Psoas muscle (tissue), 7 donors: ENCODE measurements at regions not wholly inside any gene's neighbourhood (a gene's known extent, or its start where the extent isn't known, plus 50 kb on each side); places are given as distances from the start of the nearest gene placed in this dataset.
"Not testable (repeated sequence)": the region's sequence is repeated elsewhere in the genome, so short reads cannot be mapped to it uniquely, and the experiment has no call there.

ENCODE experiments used
- ATAC-seq, 4 donors: fragments of 200-7000 bp; cut with Tn5 transposase; one replicate each; pipeline ENCODE4 v1.9.1; 2020; ENCODE audit warnings: moderate library complexity in 3 of 4, mild to moderate bottlenecking in 2 of 4
- DNase-seq, 2 donors: peaks; one replicate each; pipeline ENCODE4 v3.0.0-alpha.2; 2020
- H3K27ac ChIP-seq: fragments of 200-600 bp; one replicate; pipeline ENCODE4 v1.8.0; 2022
- H3K27me3 ChIP-seq, 3 donors: fragments of 200-600 bp in 1 of 3; one replicate each; pipeline versions ENCODE4 v1.6.1 to v1.8.0; 2013 to 2022; ENCODE audit warnings: low read length in 2 of 3, mild to moderate bottlenecking in 2 of 3, moderate library complexity in 1 of 3; ENCODE audit not compliant: insufficient read depth in 3 of 3
- H3K36me3 ChIP-seq, 2 donors: fragments of 200-600 bp in 1 of 2; one replicate each; pipeline versions ENCODE4 v1.6.1 to v1.8.0; 2013 to 2022; ENCODE audit warnings: low read depth in 1 of 2, mild to moderate bottlenecking in 1 of 2, moderate library complexity in 1 of 2; ENCODE audit not compliant: insufficient read depth in 1 of 2
- H3K4me1 ChIP-seq: fragments of 200-600 bp; one replicate; pipeline ENCODE4 v1.8.0; 2022
- H3K4me3 ChIP-seq: fragments of 200-600 bp; one replicate; pipeline ENCODE4 v1.8.0; 2022; ENCODE audit warnings: mild to moderate bottlenecking
- H3K9me3 ChIP-seq: fragments of 200-600 bp; one replicate; pipeline ENCODE4 v1.8.0; 2022
- CTCF ChIP-seq: fragments of 200-600 bp; IDR thresholded peaks from one replicate; pipeline ENCODE4 v1.8.0; 2022; ENCODE audit warnings: antibody characterized with exemption
- WGBS, 3 donors: extraction: QIAGEN DNeasy Blood & Tissue Kit; methylation state at CpG; one replicate each; pipeline versions ENCODE4 v1.1.6 to v1.1.7; 2013; 5-methylcytosine and 5-hydroxymethylcytosine counted together
- intact Hi-C, 2 donors: fragments of 100-400 bp; cut with DNase I; formaldehyde crosslinking; loops; one replicate each; pipeline versions ENCODE4 v1.11.0 to v1.14.2; 2022
- donor health status: healthy with polysubstance abuse.
- donor health status: DM: no; HTN: no; CAD: no; lungs with moderate emphysema.
- donor health status: Bipolar disorder and iron deficiency.
- donor health status: healthy.
- donor health status: DM: yes; HTN: yes; CAD: no.
- donor health status: DM: no; HTN: no; CAD: no.
- donor health status: DM: yes; HTN: yes; CAD: no.

GRCh38 chr4:189656641-189657040 lies 284.0 kb upstream of the FRG1 start:
- no peak overlapping the region for H3K27ac ChIP-seq
- no peak for TF ChIP-seq CTCF
- no peak overlapping the region for H3K4me3 ChIP-seq
- H3K9me3 ChIP-seq = no peaks in the 10 kb centered on the region
- ATAC-seq (no peak), DNase-seq (no peak)
- H3K27me3 ChIP-seq = no peaks in the 10 kb centered on the region
- WGBS, 3 donors = 37 to 52% (median 43%) methylated on average over 9 to 10 of the region's 10 CpGs
- intact Hi-C loops = no loop called here
- H3K36me3 ChIP-seq = no peaks in the 10 kb centered on the region
- H3K4me1 ChIP-seq = no peaks in the 10 kb centered on the region

- H3K9me3 ChIP-seq, H3K4me1 ChIP-seq, ATAC-seq, H3K36me3 ChIP-seq, H3K4me3 ChIP-seq, H3K27me3 ChIP-seq, H3K27ac ChIP-seq, intact Hi-C loops, DNase-seq: not testable (repeated sequence)
- 67 to 75% (median 70%) methylated on average over 5 of the region's 5 CpGs for WGBS, 3 donors
Measured at GRCh38 chr4:189658259-189658658, 282.4 kb upstream of the FRG1 start.

- H3K4me3 ChIP-seq, intact Hi-C loops, H3K27ac ChIP-seq, DNase-seq, ATAC-seq, H3K9me3 ChIP-seq, H3K4me1 ChIP-seq, H3K36me3 ChIP-seq, H3K27me3 ChIP-seq: not testable (repeated sequence)
- 79 to 91% (median 80%) methylated on average over 5 of the region's 5 CpGs for WGBS, 3 donors
Measured at GRCh38 chr4:189658831-189659230, 281.8 kb upstream of the FRG1 start.

GRCh38 chr4:189659287-189659686 lies 281.4 kb upstream of the FRG1 start:
- Histone ChIP-seq H3K27me3 (no peaks in the 10 kb centered on the region), H3K4me3 (no peak overlapping the region), H3K27ac (no peak overlapping the region), H3K9me3 (no peaks in the 10 kb centered on the region), H3K36me3 (no peaks in the 10 kb centered on the region), H3K4me1 (no peaks in the 10 kb centered on the region)
- intact Hi-C loops = no loop called here
- 74 to 92% (median 75%) methylated on average over 6 to 9 of the region's 10 CpGs for WGBS, 3 donors
- ATAC-seq = no peak
- DNase-seq = no peak
- TF ChIP-seq CTCF = no peak

- Histone ChIP-seq H3K36me3 (no peaks in the 10 kb centered on the region), H3K9me3 (no peaks in the 10 kb centered on the region), H3K4me1 (no peaks in the 10 kb centered on the region), H3K4me3 (no peak overlapping the region), H3K27me3 (no peaks in the 10 kb centered on the region), H3K27ac (no peak overlapping the region)
- no peak for ATAC-seq
- WGBS, 3 donors = 28 to 47% (median 41%) methylated on average over 16 of the region's 16 CpGs
- TF ChIP-seq CTCF = no peak
- DNase-seq = no peak
- intact Hi-C loops = no loop called here
Measured at GRCh38 chr4:189660722-189661360, 279.8 kb upstream of the FRG1 start.

GRCh38 chr4:189664693-189665250 lies 275.9 kb upstream of the FRG1 start:
- no peak for DNase-seq
- WGBS, 3 donors = 88 to 92% (median 91%) methylated on average over 26 to 27 of the region's 27 CpGs
- Histone ChIP-seq H3K27ac (no peak overlapping the region), H3K4me1 (no peaks in the 10 kb centered on the region), H3K36me3 (no peaks in the 10 kb centered on the region), H3K4me3 (no peak overlapping the region), H3K27me3 (no peaks in the 10 kb centered on the region), H3K9me3 (no peaks in the 10 kb centered on the region)
- intact Hi-C loops = no loop called here
- ATAC-seq = no peak
- no peak for TF ChIP-seq CTCF

- intact Hi-C loops, H3K4me1 ChIP-seq, ATAC-seq, H3K27me3 ChIP-seq, H3K9me3 ChIP-seq, H3K36me3 ChIP-seq, H3K4me3 ChIP-seq, DNase-seq, H3K27ac ChIP-seq: not testable (repeated sequence)
- WGBS, 3 donors = 8 to 20% (median 15%) methylated on average over 2 of the region's 2 CpGs
Measured at GRCh38 chr4:189665712-189666305, 274.9 kb upstream of the FRG1 start.

GRCh38 chr4:189667386-189667785 lies 273.3 kb upstream of the FRG1 start:
- H3K9me3 ChIP-seq, H3K36me3 ChIP-seq, DNase-seq, H3K27me3 ChIP-seq, H3K4me3 ChIP-seq, H3K4me1 ChIP-seq, H3K27ac ChIP-seq, intact Hi-C loops, ATAC-seq: not testable (repeated sequence)
- no CpG with 5 or more reads among the region's 1 CpG for WGBS, 3 donors
